NK-92 (cell line): ENCODE measurements at regions not wholly inside any gene's neighbourhood (a gene's known extent, or its start where the extent isn't known, plus 50 kb on each side); places are given as distances from the start of the nearest gene placed in this dataset.

Source experiments
- DNase-seq: peaks from one replicate; lab custom pipeline; 2025; ENCODE audit not compliant: unreplicated experiment; lab: John Stamatoyannopoulos, UW

DNA sequence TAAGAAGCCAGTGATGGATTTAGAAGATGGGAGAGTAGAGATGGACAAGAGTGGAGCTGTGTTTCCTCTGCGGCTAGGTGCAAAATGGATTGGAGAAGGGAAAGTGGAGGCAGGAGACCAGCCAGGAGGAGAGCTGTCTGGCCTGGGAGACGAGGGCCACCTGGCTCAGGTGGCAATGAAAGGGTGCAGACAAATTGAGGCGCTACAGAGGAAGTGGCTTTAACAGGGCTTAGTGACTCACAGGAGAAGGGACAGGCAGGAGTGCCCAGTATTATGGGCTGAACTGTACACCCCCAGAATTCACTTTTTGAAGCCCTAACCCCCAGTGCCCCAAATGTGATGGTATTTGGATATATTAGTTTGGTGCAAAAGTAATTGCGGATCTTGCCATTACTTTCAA, 65.6 kb upstream of the DUSP5 start:
- DNase-seq: no peak

DNA sequence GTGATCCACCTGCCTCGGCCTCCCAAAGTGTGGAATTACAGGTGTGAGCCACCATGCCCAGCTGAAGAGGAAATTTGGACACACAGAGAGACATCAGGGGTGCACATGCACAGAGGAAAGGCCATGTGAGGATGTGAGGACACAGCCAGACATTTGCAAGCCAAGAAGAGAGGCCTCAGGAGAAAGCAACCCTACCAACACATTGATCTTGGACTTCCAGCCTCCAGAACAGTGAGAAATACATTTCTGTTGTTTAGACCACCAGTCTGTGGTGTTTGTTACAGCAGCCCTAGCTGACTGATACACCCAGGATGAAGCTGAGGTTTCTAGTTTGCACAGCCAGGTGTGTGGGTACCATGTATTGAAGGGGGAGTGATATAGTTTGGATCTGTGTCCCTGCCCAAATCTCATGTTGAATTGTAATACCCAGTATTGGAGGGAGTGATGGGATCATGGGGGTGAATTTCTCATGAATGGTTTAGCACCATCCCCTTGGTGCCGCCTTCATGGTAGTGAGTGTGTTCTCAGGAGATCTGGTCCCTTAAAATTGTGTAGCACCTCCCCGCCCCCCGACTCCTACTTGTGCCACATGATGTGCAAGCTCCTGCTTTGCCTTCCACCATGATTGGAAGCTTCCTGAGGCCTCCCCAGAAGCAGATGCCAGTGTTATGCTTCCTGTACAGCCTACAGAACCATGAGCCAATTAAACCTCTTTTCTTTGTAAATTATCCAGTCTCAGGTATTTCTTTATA, 64.7 kb upstream of the DUSP5 start:
- no peak for DNase-seq

DNA sequence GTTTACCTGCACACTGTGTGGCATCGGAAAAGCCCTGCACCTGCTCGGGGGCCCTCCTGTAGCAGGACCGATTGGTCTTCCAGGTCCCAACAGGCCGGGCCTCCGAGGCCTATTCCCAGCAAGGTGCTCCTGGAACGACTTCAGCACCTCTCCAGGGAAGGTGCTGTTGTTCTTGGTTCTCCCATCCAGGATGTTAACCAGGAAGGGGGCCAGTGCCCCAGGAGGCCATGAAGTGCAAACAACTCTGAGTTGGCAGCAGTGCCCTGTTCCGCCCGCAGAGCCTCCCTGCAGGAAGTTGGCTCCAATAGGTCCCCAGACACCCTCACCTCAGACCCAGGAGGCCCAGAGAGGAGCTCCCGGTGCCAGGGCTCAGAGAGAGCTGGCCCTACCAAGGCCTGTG, 64.0 kb upstream of the DUSP5 start:
- no peak for DNase-seq

DNA sequence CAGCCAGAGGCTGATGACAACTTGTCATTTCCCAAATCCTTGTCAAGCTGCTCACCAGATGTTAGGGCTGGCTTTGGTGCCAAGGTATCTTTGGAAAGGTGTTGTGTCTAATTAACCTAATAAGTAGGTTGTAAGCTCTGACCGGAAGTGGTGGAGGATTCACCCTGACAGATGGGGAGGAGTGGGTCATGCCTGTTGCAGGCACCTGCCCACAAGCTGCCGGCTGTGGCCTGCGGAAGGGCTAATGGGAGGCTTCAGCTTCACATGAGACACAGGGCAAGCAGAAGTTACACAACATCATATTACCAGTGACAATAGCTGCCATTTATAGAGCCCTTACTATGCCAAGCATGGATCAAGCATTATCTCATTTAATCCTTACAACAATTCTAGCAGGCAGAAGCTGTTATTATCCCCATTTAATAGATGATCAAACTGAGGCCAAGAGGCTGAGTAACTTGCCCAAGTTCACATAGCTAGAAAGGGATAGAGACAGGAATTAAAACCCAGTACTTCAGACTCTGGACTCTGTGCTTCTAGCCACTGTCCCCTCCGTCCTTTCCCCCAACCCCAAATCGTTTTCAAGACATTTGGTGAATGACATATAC, 63.1 kb upstream of the DUSP5 start:
- no peak for DNase-seq

DNA sequence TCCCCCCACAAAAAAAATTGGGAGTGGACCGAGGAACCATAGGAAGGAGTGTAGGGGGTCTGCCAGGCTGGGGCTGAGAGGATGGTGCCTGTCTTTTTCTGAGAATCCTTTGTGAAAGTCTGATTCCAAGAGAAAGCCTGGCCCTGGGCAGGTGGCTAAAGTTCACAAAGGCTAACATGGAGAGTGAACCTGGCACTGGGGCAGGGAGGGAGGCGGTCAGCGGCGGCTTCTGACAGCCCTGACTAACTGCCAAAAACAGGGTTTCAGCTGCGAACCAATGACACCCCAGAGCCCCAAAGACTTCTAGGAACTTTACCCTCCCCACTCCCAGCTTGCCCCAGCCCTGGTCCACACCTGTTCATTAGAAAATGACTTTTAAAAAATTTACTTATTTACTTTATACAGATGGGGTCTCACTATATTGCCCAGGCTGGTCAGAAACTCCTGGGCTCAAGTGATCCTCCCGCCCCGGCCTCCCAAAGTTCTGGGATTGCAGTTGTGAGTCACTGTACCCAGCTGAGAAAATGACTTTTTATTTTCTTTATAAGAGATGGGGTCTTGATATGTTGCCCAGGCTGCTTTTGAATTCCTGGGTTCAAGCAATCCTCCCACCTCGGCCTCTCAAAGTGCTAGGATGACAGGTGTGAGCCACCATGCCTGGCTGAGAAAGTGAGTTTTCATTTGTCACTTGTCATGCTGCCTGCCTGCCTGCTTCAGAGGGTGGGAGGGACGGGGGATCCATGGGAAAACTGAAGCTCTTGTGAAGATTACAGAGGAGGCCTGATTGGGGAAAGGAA, 61.0 kb upstream of the DUSP5 start:
- DNase-seq: no peak

DNA sequence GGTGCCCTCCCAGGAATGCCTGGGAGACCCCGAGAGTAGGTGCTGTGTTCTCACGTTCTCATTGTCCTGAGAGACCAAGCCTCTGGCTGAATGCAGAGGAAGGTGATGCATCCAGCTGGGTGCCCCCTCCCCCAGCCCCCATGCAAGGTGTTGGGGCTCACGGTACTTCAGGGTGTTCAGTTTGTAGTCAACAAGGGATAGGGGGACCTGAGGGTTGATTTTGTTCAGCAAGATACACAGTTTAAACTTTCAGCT, 60.4 kb upstream of the DUSP5 start:
- no peak for DNase-seq

DNA sequence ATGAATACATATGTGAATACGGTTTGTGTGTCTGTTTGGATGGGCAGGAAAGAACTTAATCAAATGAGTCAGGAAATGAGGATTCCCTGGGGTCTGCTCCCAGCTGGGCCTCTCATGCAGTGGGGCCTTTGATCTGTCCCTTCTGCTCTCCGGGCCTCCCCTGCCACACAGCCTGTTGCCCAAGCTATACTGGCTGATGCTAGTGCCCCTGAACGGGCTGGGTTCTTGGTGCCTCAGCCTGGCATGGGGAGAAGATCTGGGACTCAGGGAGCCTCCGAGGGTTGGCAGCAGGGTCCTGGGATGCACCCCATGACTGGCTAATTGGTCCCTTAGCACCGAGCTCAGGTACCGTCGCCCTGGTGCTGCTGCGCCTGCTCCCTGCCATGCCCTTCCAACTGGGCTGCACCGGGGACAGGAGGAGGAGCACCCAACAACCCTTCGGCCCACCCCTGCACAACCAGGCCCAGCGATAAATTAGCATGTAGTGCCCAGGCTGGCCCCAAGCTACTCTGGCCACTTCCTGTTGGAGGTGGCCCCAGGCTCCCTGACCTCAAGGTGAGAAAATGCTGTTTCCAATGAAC, 59.9 kb upstream of the DUSP5 start:
- DNase-seq: no peak

DNA sequence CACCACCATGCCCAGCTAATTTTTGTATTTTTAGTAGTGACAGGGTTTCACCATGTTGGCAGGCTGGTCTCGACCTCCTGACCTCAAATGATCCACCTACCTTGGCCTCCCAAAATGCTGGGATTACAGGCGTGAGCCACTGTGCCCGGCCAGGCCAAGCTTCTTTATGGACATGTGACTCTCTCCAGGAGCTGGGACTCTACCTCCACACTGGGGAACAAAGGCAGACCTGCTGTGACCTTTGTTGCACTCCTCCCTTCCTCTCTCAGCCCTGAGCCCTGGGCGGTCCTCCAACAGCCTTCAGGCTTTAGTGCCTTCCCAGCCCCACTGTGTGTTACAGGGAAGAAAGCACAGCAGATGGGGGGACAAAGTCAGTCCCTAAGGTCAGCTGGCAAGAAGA, 55.0 kb upstream of the DUSP5 start:
- DNase-seq: no peak

DNA sequence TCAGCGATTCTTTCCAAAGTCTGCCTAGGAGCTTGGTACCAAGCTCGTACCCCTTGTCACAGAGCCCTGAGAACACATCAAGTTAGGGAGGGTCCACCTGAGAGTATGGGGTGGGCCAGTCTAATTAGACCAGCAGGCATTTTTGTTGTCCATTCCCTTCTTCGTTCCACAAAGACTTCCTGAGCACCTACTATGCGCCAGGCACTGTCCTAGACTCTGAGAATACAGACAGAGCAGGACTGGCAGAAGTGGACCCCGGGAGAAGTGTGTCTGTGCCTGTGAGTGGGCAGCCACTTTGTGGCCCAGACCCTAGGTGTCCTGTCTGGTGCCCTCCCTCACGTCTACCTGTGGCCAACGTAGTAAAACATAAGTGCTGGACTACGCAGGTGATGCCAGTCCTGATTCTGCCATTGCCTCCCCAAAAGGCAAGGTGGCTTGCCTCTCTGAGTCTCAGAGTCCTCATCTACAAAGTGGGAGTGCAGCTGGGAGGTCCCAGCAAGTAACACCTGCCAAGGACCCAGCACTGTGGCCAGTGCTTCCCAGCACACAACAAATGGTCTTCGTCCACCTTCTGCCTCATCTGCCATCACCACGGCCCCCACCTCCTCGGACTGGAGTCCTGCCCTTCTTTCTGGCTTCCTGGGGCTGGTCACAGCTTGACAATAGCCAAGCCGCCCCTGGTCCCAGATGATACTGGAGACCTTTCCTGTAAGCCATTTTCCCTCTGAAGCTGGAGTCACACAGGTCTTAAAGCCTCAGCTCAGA, 54.3 kb upstream of the DUSP5 start:
- no peak for DNase-seq

DNA sequence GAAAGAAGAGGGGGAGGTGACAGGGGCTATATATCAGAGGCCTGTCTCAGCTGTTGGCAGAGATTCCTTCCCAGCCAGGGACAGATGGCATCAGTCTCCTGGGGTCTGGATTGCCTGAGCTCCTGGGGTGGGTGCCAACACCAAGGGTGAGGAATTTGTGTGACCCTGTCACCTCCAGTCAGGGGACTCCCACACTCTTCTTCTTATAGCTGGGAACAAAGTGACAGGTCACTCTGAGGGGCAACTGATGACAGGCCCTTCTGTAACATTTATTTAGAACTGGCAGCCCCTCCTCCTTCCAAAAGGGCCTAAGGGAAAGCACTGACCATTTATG, 53.7 kb upstream of the DUSP5 start:
- no peak for DNase-seq

DNA sequence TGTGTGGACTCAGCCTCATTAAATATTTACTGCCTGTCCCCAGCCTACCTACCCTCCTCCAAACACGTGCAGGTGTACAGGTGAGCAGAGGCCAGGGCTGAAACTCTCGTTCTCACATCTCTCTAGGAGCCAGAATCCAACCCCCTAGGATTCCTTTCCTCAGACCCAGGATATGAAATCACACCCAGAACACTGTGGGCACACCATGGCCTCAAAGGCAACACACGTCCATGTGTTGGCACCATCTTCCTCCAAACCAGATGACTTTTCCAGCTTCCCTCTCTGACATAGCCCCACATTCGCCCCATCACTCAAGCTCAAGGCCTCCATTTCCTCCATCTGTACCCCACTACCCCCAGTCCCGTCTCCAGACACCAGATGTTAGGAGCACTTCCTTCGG, 51.8 kb upstream of the DUSP5 start:
- no peak for DNase-seq

DNA sequence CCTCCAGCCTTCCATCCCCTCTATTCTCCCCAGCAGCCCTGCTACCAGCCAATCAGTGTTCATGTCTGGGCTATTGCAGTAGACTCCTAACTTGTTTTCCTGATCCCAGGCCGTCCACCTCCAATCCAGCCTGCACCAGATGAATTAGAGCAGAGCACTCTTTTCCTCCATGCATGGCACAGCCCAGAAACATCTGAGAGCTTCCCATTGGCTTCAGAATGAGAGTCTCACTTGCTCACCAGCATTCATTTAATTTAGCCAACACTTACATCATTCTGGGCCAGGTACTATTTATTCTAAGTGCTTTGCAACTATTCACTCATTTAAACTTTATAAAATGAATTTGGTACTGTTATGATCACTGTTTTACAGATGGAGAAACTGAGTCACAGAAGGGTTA, 51.4 kb upstream of the DUSP5 start:
- DNase-seq: no peak

DNA sequence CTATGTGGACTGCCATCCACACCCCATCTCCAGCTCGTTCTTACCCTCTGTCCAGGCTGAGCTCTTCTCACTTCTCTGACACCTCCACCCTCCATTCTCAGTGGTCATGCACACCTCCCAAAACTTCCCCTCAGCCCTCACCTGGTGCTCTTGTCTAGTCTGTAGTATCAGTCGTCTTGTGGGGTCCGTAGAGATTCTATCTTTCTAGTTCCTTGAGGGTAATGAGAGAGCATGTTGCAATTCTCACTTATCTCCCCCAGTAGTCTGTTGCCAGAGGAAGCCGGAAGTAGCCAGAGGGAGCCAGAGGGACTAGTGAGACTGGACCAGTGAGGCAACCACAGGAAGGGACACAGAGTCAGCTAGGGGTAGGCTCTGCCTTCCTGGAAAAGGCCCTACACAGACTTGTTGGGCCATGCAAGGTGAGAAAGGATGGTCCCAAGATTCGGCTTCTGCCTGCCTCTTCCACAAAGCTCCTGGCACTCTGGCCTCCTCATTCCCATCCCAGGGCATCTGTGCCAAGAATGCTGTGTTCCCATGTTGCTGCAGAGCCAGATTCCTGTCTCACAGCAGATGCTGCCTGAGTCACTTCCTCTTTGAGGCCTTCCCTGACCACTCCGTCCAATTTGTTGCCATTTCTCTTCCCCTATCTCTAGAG, 50.6 kb upstream of the DUSP5 start:
- no peak for DNase-seq

DNA sequence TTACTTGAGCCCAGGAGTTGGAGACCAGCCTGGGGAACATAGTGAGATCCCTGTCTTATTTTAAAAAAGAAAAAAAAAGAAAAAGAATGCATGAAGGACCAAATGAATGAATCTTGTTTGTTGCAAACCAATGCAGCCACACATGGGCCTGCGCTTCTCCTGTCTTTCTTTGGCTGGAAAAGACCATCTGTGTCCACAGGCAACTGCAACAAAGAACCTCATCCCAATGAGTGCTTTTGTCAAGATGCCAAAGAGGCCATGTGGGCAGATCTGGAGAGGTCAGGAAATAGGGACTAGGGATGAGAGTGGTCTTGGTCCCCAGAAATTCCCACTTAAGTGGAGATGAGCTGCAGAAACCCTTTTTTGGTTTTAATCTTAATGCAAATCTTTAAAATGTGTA, 49.8 kb upstream of the DUSP5 start:
- no peak for DNase-seq
